Cardiac muscle cell (in vitro differentiated cells and primary cell): ENCODE measurements at regions not wholly inside any gene's neighbourhood (a gene's known extent, or its start where the extent isn't known, plus 50 kb on each side); places are given as distances from the start of the nearest gene placed in this dataset.
"Not testable (repeated sequence)": the region's sequence is repeated elsewhere in the genome, so short reads cannot be mapped to it uniquely, and the experiment has no call there.

ENCODE experiments used
- DNase-seq, 2 donors: peaks; one replicate each; pipeline versions ENCODE4 v3.0.0 to v3.0.0-alpha.2; 2010 to 2017; ENCODE audit warnings: low read depth in 1 of 2, low spot score in 1 of 2
- H3K27ac ChIP-seq: fragments of 200-600 bp; sonication (generic); 2 replicates; pipeline ENCODE4 v1.5.1; 2016
- H3K27me3 ChIP-seq: fragments of 200-600 bp; sonication (generic); 2 replicates; pipeline ENCODE4 v1.6.0; 2016; ENCODE audit warnings: control low read depth
- H3K36me3 ChIP-seq: fragments of 200-600 bp; sonication (generic); 2 replicates; pipeline ENCODE4 v1.5.1; 2016; ENCODE audit warnings: control low read depth
- H3K4me1 ChIP-seq: fragments of 200-600 bp; sonication (generic); 2 replicates; pipeline ENCODE4 v1.8.1; 2017; ENCODE audit warnings: low read depth, mild to moderate bottlenecking, mixed run types
- H3K4me3 ChIP-seq: fragments of 200-600 bp; sonication (generic); 2 replicates; pipeline ENCODE4 v1.5.1; 2016; ENCODE audit warnings: mild to moderate bottlenecking
- H3K9me3 ChIP-seq: fragments of 200-600 bp; sonication (generic); 2 replicates; pipeline ENCODE4 v1.5.1; 2017; ENCODE audit warnings: low read depth, mild to moderate bottlenecking, control low read depth

- not testable (repeated sequence) for DNase-seq, H3K9me3 ChIP-seq, H3K4me1 ChIP-seq, H3K4me3 ChIP-seq, H3K27ac ChIP-seq, H3K36me3 ChIP-seq, H3K27me3 ChIP-seq
Observed at GRCh38 chr9:41839786-41840185, 289.4 kb downstream of the CNTNAP3B start.

GRCh38 chr9:41838953-41839352 lies 290.3 kb downstream of the CNTNAP3B start:
- H3K27ac ChIP-seq, H3K36me3 ChIP-seq, H3K4me1 ChIP-seq, H3K27me3 ChIP-seq, H3K4me3 ChIP-seq, H3K9me3 ChIP-seq, DNase-seq: not testable (repeated sequence)

- not testable (repeated sequence) for DNase-seq, H3K27me3 ChIP-seq
Observed at GRCh38 chr9:41838562-41838851, 290.7 kb downstream of the CNTNAP3B start.

GRCh38 chr9:41837684-41838561 lies 291.3 kb downstream of the CNTNAP3B start:
- not testable (repeated sequence) for H3K9me3 ChIP-seq, H3K4me1 ChIP-seq, H3K27me3 ChIP-seq, DNase-seq, H3K27ac ChIP-seq, H3K4me3 ChIP-seq, H3K36me3 ChIP-seq

More at GRCh38 chr9:41838562-41838851, 290.7 kb downstream of the CNTNAP3B start:
- H3K4me3 ChIP-seq, H3K4me1 ChIP-seq, H3K9me3 ChIP-seq, H3K36me3 ChIP-seq, H3K27ac ChIP-seq: not testable (repeated sequence)

DNA sequence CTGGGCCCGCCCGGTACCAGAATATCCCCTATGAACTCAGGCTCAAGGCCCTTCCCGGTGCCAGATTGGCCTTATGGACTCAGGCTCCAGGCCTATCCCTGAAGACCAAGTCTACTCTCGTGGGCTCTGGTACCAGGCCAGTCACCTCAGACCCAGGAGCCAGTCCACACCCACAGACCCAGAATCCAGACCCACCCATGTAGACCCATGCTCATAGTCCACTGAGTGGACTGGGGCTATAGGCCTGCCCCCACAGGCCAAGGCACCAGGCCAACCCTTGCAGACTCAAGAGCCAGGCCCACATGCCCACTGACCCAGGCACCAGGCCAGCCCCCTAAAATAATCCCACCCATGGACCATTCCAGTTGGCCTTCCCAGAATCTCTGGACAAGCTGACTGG lies 296.1 kb downstream of the CNTNAP3B start:
- not testable (repeated sequence) for H3K27me3 ChIP-seq, DNase-seq, H3K4me3 ChIP-seq, H3K4me1 ChIP-seq, H3K9me3 ChIP-seq, H3K27ac ChIP-seq, H3K36me3 ChIP-seq

DNA sequence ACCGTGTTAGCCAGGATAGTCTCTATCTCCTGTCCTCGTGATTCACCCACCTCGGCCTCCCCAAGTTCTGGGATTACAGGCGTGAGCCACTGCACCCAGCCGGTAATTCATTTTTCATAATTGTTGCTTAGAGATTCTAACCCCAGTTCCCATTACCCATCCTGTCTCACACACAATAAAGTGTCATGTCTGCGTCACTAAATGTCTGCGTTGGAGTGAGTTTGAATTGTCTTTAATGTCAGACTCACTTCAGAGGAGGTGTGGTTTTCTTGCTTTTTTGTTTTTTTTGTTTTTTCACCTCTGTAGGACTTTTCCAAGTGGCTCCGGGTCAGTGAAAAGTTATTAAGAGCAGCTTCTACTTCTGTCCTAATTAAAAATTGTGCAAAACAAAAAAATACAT lies 304.5 kb downstream of the CNTNAP3B start:
- H3K4me1 ChIP-seq, DNase-seq, H3K4me3 ChIP-seq, H3K27me3 ChIP-seq, H3K27ac ChIP-seq, H3K36me3 ChIP-seq, H3K9me3 ChIP-seq: not testable (repeated sequence)

DNA sequence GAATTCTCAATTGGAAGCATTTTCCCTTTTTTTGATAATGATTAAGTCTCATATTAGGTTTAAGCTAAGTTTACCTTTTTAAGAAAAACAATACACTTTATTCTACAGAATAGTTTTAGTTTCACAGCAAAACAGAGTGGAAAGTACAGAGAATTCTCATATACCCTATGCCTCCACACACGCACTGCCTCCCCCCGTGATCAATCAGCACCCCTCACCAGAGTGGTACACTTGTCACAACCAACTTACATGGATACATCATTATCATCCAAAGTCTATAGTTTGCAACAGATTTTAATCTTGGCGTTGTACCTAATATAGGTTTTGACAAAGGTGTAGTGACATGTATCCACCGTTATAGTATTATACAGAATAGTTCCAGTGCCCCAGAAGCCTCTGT lies 326.5 kb downstream of the CNTNAP3B start:
- not testable (repeated sequence) for H3K4me1 ChIP-seq, H3K27ac ChIP-seq, H3K36me3 ChIP-seq, DNase-seq, H3K27me3 ChIP-seq, H3K4me3 ChIP-seq, H3K9me3 ChIP-seq

- peak in 1 of 2 donors; percentile 34 for DNase-seq
- not testable (repeated sequence) for H3K36me3 ChIP-seq, H3K4me1 ChIP-seq, H3K27me3 ChIP-seq, H3K4me3 ChIP-seq, H3K27ac ChIP-seq, H3K9me3 ChIP-seq
Observed at GRCh38 chr9:41798684-41799083, 330.5 kb downstream of the CNTNAP3B start.

DNA sequence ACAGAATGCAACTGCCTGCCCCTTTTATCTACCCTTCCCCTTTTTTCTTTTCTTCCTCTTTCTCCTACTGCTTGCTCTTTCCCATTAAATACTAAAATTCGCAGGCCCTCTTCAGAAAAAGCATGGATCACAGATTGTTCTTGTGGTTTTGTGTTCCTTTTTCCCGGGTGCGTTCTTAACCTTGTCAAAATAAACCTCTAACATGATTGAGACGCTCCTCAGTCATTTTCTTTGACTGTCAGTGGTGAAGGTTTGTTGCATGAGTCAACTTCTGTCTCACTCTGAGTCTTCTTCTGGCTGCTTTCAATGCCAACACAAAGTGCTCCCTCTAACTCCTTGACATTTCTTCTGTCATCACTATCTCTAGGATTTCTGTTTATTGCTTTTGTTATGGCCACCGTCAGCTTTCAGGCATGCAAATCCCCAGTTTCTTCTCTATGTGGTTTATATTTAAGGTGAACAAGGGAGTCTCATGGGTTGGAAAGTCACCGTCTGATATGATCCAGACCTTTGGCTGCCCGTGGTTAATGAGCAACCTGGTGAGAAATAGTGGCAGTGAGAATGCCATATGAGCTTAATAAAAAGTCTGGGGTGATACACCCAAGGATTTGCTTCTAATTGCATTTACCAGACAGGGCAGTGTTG lies 338.4 kb downstream of the CNTNAP3B start:
- H3K4me1 ChIP-seq, DNase-seq, H3K4me3 ChIP-seq, H3K27ac ChIP-seq, H3K9me3 ChIP-seq, H3K27me3 ChIP-seq, H3K36me3 ChIP-seq: not testable (repeated sequence)

DNA sequence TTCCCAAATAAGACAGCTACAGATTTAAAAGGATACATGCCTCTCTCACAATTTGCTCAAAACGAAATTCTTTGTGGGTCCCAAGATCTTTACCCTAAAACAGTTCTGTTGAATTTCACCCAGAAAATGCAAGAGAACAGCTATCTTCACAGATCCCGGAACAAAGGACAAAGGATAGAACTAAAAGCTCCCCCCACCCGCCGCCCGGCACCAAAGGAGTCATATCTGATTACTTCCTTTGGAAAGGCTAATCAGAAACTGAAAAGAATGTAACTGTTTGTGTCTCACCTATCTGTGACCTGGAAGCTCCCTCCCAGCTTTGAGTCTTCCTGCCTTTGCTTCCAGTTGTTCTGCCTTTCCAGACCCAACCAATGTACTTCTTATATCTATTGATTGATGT lies 339.2 kb downstream of the CNTNAP3B start:
- DNase-seq = not testable (repeated sequence)

GRCh38 chr9:41789387-41789786 lies 339.8 kb downstream of the CNTNAP3B start:
- not testable (repeated sequence) for H3K9me3 ChIP-seq, H3K4me1 ChIP-seq, H3K4me3 ChIP-seq, H3K27ac ChIP-seq, DNase-seq, H3K27me3 ChIP-seq, H3K36me3 ChIP-seq

More for the DNA sequence above, 339.2 kb downstream of the CNTNAP3B start:
- not testable (repeated sequence) for H3K27ac ChIP-seq, H3K27me3 ChIP-seq, H3K9me3 ChIP-seq, H3K36me3 ChIP-seq, H3K4me3 ChIP-seq, H3K4me1 ChIP-seq

- not testable (repeated sequence) for H3K36me3 ChIP-seq, H3K9me3 ChIP-seq, DNase-seq, H3K27ac ChIP-seq, H3K4me1 ChIP-seq, H3K27me3 ChIP-seq, H3K4me3 ChIP-seq
Observed at GRCh38 chr9:41787951-41788350, 341.3 kb downstream of the CNTNAP3B start.

GRCh38 chr9:41787270-41787669 lies 342.0 kb downstream of the CNTNAP3B start:
- DNase-seq, H3K27me3 ChIP-seq, H3K9me3 ChIP-seq, H3K27ac ChIP-seq, H3K36me3 ChIP-seq, H3K4me1 ChIP-seq, H3K4me3 ChIP-seq: not testable (repeated sequence)

DNA sequence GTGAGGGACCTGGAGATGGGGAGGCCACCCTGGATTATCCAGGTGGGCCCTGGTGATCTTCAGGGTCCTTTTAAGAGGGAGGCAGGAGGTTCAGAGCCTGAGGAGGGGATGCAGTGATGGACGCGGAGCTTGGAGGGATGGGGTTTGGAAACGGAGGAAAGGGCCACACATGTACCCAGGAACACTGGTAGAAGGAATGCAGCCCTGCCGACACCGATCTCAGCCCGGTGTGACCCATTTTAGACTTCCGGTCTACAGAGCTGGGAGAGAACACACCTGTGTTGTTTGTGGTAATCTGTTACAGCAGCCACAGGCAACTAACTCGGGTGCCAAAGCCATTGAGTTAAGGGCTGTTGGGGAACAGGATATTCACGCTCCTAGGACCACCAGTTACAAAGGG lies 345.2 kb downstream of the CNTNAP3B start:
- DNase-seq, H3K9me3 ChIP-seq, H3K4me1 ChIP-seq, H3K27me3 ChIP-seq, H3K36me3 ChIP-seq, H3K4me3 ChIP-seq, H3K27ac ChIP-seq: not testable (repeated sequence)
